Endodermal cell (in vitro differentiated cells): ENCODE measurements at regions not wholly inside any gene's neighbourhood (a gene's known extent, or its start where the extent isn't known, plus 50 kb on each side); places are given as distances from the start of the nearest gene placed in this dataset.

Source experiments
- DNase-seq: peaks from one replicate; pipeline ENCODE4 v3.0.0-alpha.2; 2017
- H3K27ac ChIP-seq: 2 replicates; pipeline ENCODE4 v1.5.1; 2013; ENCODE audit warnings: mild to moderate bottlenecking, low read depth, low read length, moderate library complexity
- H3K27me3 ChIP-seq: 2 replicates; pipeline ENCODE4 v1.6.1; 2013; ENCODE audit warnings: mild to moderate bottlenecking, low read length, moderate library complexity; ENCODE audit not compliant: insufficient read depth, control insufficient read depth, poor library complexity, severe bottlenecking
- H3K36me3 ChIP-seq: 2 replicates; pipeline ENCODE4 v1.7.0; 2013; ENCODE audit warnings: mild to moderate bottlenecking, low read length, moderate library complexity; ENCODE audit not compliant: control insufficient read depth, insufficient read depth
- H3K4me1 ChIP-seq: one replicate; pipeline ENCODE4 v1.7.0; 2013; ENCODE audit warnings: low read length; ENCODE audit not compliant: control insufficient read depth, insufficient read depth
- H3K4me3 ChIP-seq: 2 replicates; pipeline ENCODE4 v1.5.1; 2013; ENCODE audit warnings: mild to moderate bottlenecking, low read length, moderate library complexity
- H3K9ac ChIP-seq: 2 replicates; pipeline ENCODE4 v1.6.1; 2013; ENCODE audit warnings: mild to moderate bottlenecking, low read length, moderate library complexity; ENCODE audit not compliant: poor library complexity, severe bottlenecking; ENCODE audit errors: extremely low read depth
- H3K9me3 ChIP-seq: 2 replicates; pipeline ENCODE4 v1.6.1; 2013; ENCODE audit warnings: mild to moderate bottlenecking, low read length, moderate library complexity; ENCODE audit not compliant: control insufficient read depth
- H3K27ac Mint-ChIP-seq: 2 replicates; pipeline ENCODE4 v1.8.0; 2020; ENCODE audit warnings: mixed read lengths
- H3K27me3 Mint-ChIP-seq: 2 replicates; pipeline ENCODE4 v1.8.0; 2021; ENCODE audit warnings: mild to moderate bottlenecking, mixed read lengths; ENCODE audit not compliant: insufficient read depth
- H3K36me3 Mint-ChIP-seq: 2 replicates; pipeline ENCODE4 v1.8.0; 2020; ENCODE audit warnings: low read depth, mixed read lengths
- H3K4me1 Mint-ChIP-seq: 2 replicates; pipeline ENCODE4 v1.8.0; 2020; ENCODE audit warnings: mixed read lengths
- H3K4me3 Mint-ChIP-seq: 2 replicates; pipeline ENCODE4 v1.8.0; 2020; ENCODE audit warnings: mild to moderate bottlenecking, moderate library complexity, mixed read lengths
- H3K9me3 Mint-ChIP-seq: 2 replicates; pipeline ENCODE4 v1.8.0; 2020; ENCODE audit warnings: mild to moderate bottlenecking, mixed read lengths
- WGBS, 2 experiments: methylation state at CpG; one replicate each; pipeline versions ENCODE4 v1.1.5 to v1.1.7; 2013; ENCODE audit warnings: missing lambda C conversion rate in 2 of 2, mixed read lengths in 1 of 2; ENCODE audit not compliant: insufficient coverage in 1 of 2, insufficient read length in 1 of 2; 5-methylcytosine and 5-hydroxymethylcytosine counted together
- TF ChIP-seq, protein P1 (sequence below): fragments of 200-600 bp; sonication (generic); conservative IDR thresholded peaks from 2 replicates; pipeline ENCODE4 v1.5.0; 2021; ENCODE audit warnings: antibody characterized with exemption, mild to moderate bottlenecking

- no peak overlapping the region for H3K27ac ChIP-seq
- no peaks in the 10 kb centered on the region for H3K9me3 ChIP-seq
- H3K9me3 Mint-ChIP-seq, result no peaks in the 10 kb centered on the region
- 84 to 100% methylated on average over 1 to 4 of the region's 4 CpGs for WGBS, 2 experiments
- TF ChIP-seq, protein P1, sequence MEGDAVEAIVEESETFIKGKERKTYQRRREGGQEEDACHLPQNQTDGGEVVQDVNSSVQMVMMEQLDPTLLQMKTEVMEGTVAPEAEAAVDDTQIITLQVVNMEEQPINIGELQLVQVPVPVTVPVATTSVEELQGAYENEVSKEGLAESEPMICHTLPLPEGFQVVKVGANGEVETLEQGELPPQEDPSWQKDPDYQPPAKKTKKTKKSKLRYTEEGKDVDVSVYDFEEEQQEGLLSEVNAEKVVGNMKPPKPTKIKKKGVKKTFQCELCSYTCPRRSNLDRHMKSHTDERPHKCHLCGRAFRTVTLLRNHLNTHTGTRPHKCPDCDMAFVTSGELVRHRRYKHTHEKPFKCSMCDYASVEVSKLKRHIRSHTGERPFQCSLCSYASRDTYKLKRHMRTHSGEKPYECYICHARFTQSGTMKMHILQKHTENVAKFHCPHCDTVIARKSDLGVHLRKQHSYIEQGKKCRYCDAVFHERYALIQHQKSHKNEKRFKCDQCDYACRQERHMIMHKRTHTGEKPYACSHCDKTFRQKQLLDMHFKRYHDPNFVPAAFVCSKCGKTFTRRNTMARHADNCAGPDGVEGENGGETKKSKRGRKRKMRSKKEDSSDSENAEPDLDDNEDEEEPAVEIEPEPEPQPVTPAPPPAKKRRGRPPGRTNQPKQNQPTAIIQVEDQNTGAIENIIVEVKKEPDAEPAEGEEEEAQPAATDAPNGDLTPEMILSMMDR, result no peak
- no peaks in the 10 kb centered on the region for H3K36me3 ChIP-seq
- H3K4me3 Mint-ChIP-seq, result no peak overlapping the region
- H3K4me1 ChIP-seq, result no peaks in the 10 kb centered on the region
- H3K27me3 Mint-ChIP-seq, result peaks cover 2% of the 10 kb centered on the region
- H3K36me3 Mint-ChIP-seq, result no peaks in the 10 kb centered on the region
- no peak overlapping the region for H3K27ac Mint-ChIP-seq
- no peaks in the 10 kb centered on the region for H3K4me1 Mint-ChIP-seq
- H3K9ac ChIP-seq, result no peak overlapping the region
- peaks cover 5% of the 10 kb centered on the region for H3K27me3 ChIP-seq
- DNase-seq, result no peak
- H3K4me3 ChIP-seq, result no peak overlapping the region
Observed at GRCh38 chr3:187900993-187901755, 155.9 kb upstream of the BCL6 start.

GRCh38 chr3:187902041-187902471, 156.8 kb upstream of the BCL6 start:
- WGBS, 2 experiments, result 90 to 93% methylated on average over 13 to 14 of the region's 14 CpGs
- Histone ChIP-seq H3K36me3 (no peaks in the 10 kb centered on the region), H3K27ac (no peak overlapping the region), H3K4me3 (no peak overlapping the region), H3K27me3 (peaks cover 5% of the 10 kb centered on the region), H3K9ac (no peak overlapping the region), H3K4me1 (no peaks in the 10 kb centered on the region), H3K9me3 (no peaks in the 10 kb centered on the region)
- H3K9me3 Mint-ChIP-seq, result no peaks in the 10 kb centered on the region
- TF ChIP-seq, protein P1, result no peak
- no peak for DNase-seq
- H3K27me3 Mint-ChIP-seq, result peaks cover 2% of the 10 kb centered on the region
- no peaks in the 10 kb centered on the region for H3K36me3 Mint-ChIP-seq
- no peak overlapping the region for H3K4me3 Mint-ChIP-seq
- H3K4me1 Mint-ChIP-seq, result no peaks in the 10 kb centered on the region
- H3K27ac Mint-ChIP-seq, result no peak overlapping the region

- no peaks in the 10 kb centered on the region for H3K4me1 Mint-ChIP-seq
- no peaks in the 10 kb centered on the region for H3K4me1 ChIP-seq
- WGBS, 2 experiments, result 100% methylated on average over 1 of the region's 1 CpG; no CpG with 5 or more reads in 1 of the 2 experiments
- H3K9me3 Mint-ChIP-seq, result no peaks in the 10 kb centered on the region
- H3K9ac ChIP-seq, result no peak overlapping the region
- H3K4me3 Mint-ChIP-seq, result no peak overlapping the region
- H3K4me3 ChIP-seq, result no peak overlapping the region
- no peaks in the 10 kb centered on the region for H3K36me3 Mint-ChIP-seq
- no peak overlapping the region for H3K27ac Mint-ChIP-seq
- H3K9me3 ChIP-seq, result no peaks in the 10 kb centered on the region
- peaks cover 2% of the 10 kb centered on the region for H3K27me3 Mint-ChIP-seq
- no peak overlapping the region for H3K27ac ChIP-seq
- H3K36me3 ChIP-seq, result no peaks in the 10 kb centered on the region
- peaks cover 5% of the 10 kb centered on the region for H3K27me3 ChIP-seq
- TF ChIP-seq, protein P1, result no peak
- no peak for DNase-seq
Observed at GRCh38 chr3:187902936-187903335, 157.7 kb upstream of the BCL6 start.
